CD14-positive monocyte (primary cell): ENCODE measurements at regions not wholly inside any gene's neighbourhood (a gene's known extent, or its start where the extent isn't known, plus 50 kb on each side); places are given as distances from the start of the nearest gene placed in this dataset.

ENCODE experiments used
- DNase-seq, 3 donors: peaks; one replicate each; pipeline ENCODE4 v3.0.0-alpha.2; 2011 to 2022
- H2AFZ ChIP-seq: 2 replicates; pipeline ENCODE4 v1.6.0; 2012; ENCODE audit warnings: mild to moderate bottlenecking, low read depth, low read length, inconsistent platforms; ENCODE audit not compliant: insufficient read depth, poor library complexity, severe bottlenecking
- H3K27ac ChIP-seq, 2 donors: 1 replicate in 1 of 2; 2 replicates in 1 of 2; pipeline ENCODE4 v1.5.1; 2012 to 2013; ENCODE audit warnings: low read length in 2 of 2, control low read depth in 1 of 2, inconsistent platforms in 1 of 2, low read depth in 1 of 2, mild to moderate bottlenecking in 1 of 2
- H3K27me3 ChIP-seq, 2 donors: one replicate each; pipeline versions ENCODE4 v1.6.0 to v1.6.1; 2011 to 2013; ENCODE audit warnings: low read length in 2 of 2; ENCODE audit not compliant: control insufficient read depth in 2 of 2, insufficient read depth in 2 of 2
- H3K36me3 ChIP-seq, 2 donors: replicated peaks in 1 of 2; 1 replicate in 1 of 2; 2 replicates in 1 of 2; pipeline versions ENCODE4 v1.5.1 to v1.6.1; 2012 to 2013; ENCODE audit warnings: low read length in 2 of 2, control low read depth in 1 of 2, inconsistent platforms in 1 of 2, mild to moderate bottlenecking in 1 of 2; ENCODE audit not compliant: insufficient read depth in 2 of 2, control insufficient read depth in 1 of 2
- H3K4me1 ChIP-seq, 2 donors: 1 replicate in 1 of 2; 2 replicates in 1 of 2; pipeline versions ENCODE4 v1.5.1 to v1.6.1; 2012 to 2013; ENCODE audit warnings: low read length in 2 of 2, control low read depth in 1 of 2, inconsistent platforms in 1 of 2, mild to moderate bottlenecking in 1 of 2, moderate library complexity in 1 of 2; ENCODE audit not compliant: insufficient read depth in 2 of 2, control insufficient read depth in 1 of 2
- H3K4me2 ChIP-seq: replicated peaks from 2 replicates; pipeline ENCODE3; 2012; ENCODE audit warnings: low read length, moderate library complexity, mild to moderate bottlenecking; ENCODE audit not compliant: poor library complexity, severe bottlenecking; ENCODE audit errors: extremely low read depth
- H3K4me3 ChIP-seq, 3 experiments: fragments of 200-600 bp in 1 of 3; sonication (generic) in 1 of 3; replicated peaks in 1 of 3; 1 replicate in 2 of 3; 2 replicates in 1 of 3; pipeline ENCODE4 v1.5.1; 2011 to 2013; ENCODE audit warnings: low read length in 3 of 3, mild to moderate bottlenecking in 3 of 3, control low read depth in 2 of 3, low read depth in 2 of 3, inconsistent platforms in 1 of 3, moderate library complexity in 1 of 3
- H3K79me2 ChIP-seq: 2 replicates; pipeline ENCODE4 v1.6.0; 2012; ENCODE audit warnings: mild to moderate bottlenecking, control low read depth, inconsistent platforms, low read length, moderate library complexity; ENCODE audit not compliant: insufficient read depth
- H3K9ac ChIP-seq: 2 replicates; pipeline ENCODE4 v1.6.0; 2017; ENCODE audit warnings: low read length, mild to moderate bottlenecking; ENCODE audit not compliant: insufficient read depth, poor library complexity, severe bottlenecking
- H3K9me3 ChIP-seq, 2 donors: replicated peaks in 1 of 2; 1 replicate in 1 of 2; 2 replicates in 1 of 2; pipeline versions ENCODE4 v1.5.1 to v1.6.1; 2012 to 2013; ENCODE audit warnings: low read length in 2 of 2, control low read depth in 1 of 2; ENCODE audit not compliant: control insufficient read depth in 1 of 2, insufficient read depth in 1 of 2
- H4K20me1 ChIP-seq: 2 replicates; pipeline ENCODE4 v1.6.0; 2012; ENCODE audit warnings: mild to moderate bottlenecking, low read length, control low read depth, moderate library complexity; ENCODE audit not compliant: insufficient read depth
- H3K27ac Mint-ChIP-seq, 7 donors: one replicate each; pipeline ENCODE4 v1.8.0; 2020; ENCODE audit warnings: mild to moderate bottlenecking in 7 of 7, mixed read lengths in 7 of 7, moderate library complexity in 6 of 7, inconsistent platforms in 2 of 7
- H3K27me3 Mint-ChIP-seq, 3 donors: one replicate each; pipeline ENCODE4 v1.8.0; 2021 to 2022; ENCODE audit warnings: low read depth in 3 of 3, mild to moderate bottlenecking in 3 of 3, mixed read lengths in 3 of 3, moderate library complexity in 3 of 3, inconsistent platforms in 1 of 3
- H3K36me3 Mint-ChIP-seq, 2 donors: one replicate each; pipeline ENCODE4 v1.8.0; 2020; ENCODE audit warnings: mixed read lengths in 2 of 2, inconsistent platforms in 1 of 2, mild to moderate bottlenecking in 1 of 2
- H3K4me1 Mint-ChIP-seq: one replicate; pipeline ENCODE4 v1.8.0; 2020; ENCODE audit warnings: mild to moderate bottlenecking, mixed read lengths
- H3K4me3 Mint-ChIP-seq, 2 donors: one replicate each; pipeline ENCODE4 v1.8.0; 2020; ENCODE audit warnings: mild to moderate bottlenecking in 2 of 2, mixed read lengths in 2 of 2, moderate library complexity in 1 of 2
- H3K9me3 Mint-ChIP-seq, 7 donors: one replicate each; pipeline ENCODE4 v1.8.0; 2020 to 2022; ENCODE audit warnings: mixed read lengths in 7 of 7, mild to moderate bottlenecking in 6 of 7, moderate library complexity in 6 of 7, inconsistent platforms in 2 of 7
- CTCF ChIP-seq: fragments of 200-600 bp; IDR thresholded peaks from one replicate; pipeline ENCODE4 v1.8.0; 2022; ENCODE audit warnings: antibody characterized with exemption, mild to moderate bottlenecking
- WGBS: methylation state at CpG from one replicate; pipeline ENCODE4 v1.1.5; 2013; ENCODE audit warnings: missing lambda C conversion rate; ENCODE audit not compliant: insufficient coverage; 5-methylcytosine and 5-hydroxymethylcytosine counted together
- intact Hi-C, 2 donors: fragments of 100-400 bp; cut with micrococcal nuclease; formaldehyde crosslinking; loops; one replicate each; pipeline versions ENCODE4 v1.15.0 to v1.15.1; 2023

DNA sequence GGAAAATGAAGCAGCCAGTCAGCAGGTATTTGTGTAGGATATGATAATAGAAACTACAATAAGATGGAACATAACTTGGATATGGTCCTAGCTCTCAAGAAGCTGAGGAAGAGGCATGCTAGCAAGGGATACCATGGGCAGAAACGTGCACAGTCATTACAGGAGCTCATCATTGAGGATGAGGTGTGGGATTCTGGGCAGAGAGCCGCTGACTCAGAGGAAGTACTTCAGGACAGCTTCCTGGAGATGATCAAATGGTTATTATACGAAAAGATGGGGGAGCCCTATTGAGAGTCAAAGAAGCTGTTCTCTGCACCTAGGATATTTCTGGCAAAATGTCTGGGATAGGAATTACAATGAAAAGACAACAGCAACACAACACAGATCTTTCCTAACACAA is 116.0 kb upstream of the PDE5A start:
- H3K79me2 ChIP-seq, result no peaks in the 10 kb centered on the region
- TF ChIP-seq CTCF, result no peak
- no peak for DNase-seq
- peaks cover 0 to 1% (median 0%) of the 10 kb centered on the region in 3 donors for H3K27me3 Mint-ChIP-seq
- H3K9me3 ChIP-seq, result no peaks in the 10 kb centered on the region
- H3K27me3 ChIP-seq, result no peaks in the 10 kb centered on the region
- no peaks in the 10 kb centered on the region for H3K36me3 ChIP-seq
- H3K9me3 Mint-ChIP-seq, result peaks cover 0 to 3% (median 0%) of the 10 kb centered on the region in 7 donors
- H3K4me3 Mint-ChIP-seq, result no peak overlapping the region
- no peak overlapping the region for H3K4me2 ChIP-seq
- no peak overlapping the region for H3K27ac Mint-ChIP-seq
- H3K4me1 ChIP-seq, result no peaks in the 10 kb centered on the region
- H3K4me1 Mint-ChIP-seq, result no peaks in the 10 kb centered on the region
- no peak overlapping the region for H3K4me3 ChIP-seq
- no peaks in the 10 kb centered on the region for H4K20me1 ChIP-seq
- no peaks in the 10 kb centered on the region for H3K36me3 Mint-ChIP-seq
- 47% methylated on average over 2 of the region's 3 CpGs for WGBS
- H2AFZ ChIP-seq, result no peak overlapping the region
- H3K27ac ChIP-seq, result no peak overlapping the region
- H3K9ac ChIP-seq, result no peak overlapping the region
- intact Hi-C loops, result no loop called here

DNA sequence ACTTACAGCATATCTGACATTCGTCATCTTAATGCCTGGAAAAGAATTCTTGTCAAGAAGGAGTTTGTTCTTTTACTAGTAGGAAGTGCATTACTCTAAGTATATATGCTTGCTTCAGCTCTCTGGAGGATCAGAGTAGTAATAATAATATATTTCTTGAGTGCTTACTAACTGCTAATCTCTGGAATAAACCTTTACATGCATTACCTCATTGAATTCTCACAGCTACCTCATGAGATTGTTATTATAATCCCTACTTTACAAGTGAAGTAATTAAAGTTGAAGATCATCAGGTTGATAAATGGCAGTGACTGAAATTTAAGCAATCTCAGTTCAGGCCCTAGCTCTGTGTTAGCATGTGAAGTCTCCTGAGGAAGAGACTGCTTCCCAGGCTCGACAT is 115.0 kb upstream of the PDE5A start:
- Histone ChIP-seq H3K9me3 (no peaks in the 10 kb centered on the region), H3K27me3 (no peaks in the 10 kb centered on the region), H3K27ac (no peak overlapping the region), H3K4me1 (no peaks in the 10 kb centered on the region), H3K36me3 (no peaks in the 10 kb centered on the region), H3K4me2 (no peak overlapping the region), H2AFZ (no peak overlapping the region), H3K79me2 (no peaks in the 10 kb centered on the region), H3K4me3 (no peak overlapping the region), H3K9ac (no peak overlapping the region), H4K20me1 (no peaks in the 10 kb centered on the region)
- H3K4me3 Mint-ChIP-seq, result no peak overlapping the region
- 83% methylated on average over 1 of the region's 2 CpGs for WGBS
- no peak for TF ChIP-seq CTCF
- H3K36me3 Mint-ChIP-seq, result no peaks in the 10 kb centered on the region
- peaks cover 0 to 3% (median 0%) of the 10 kb centered on the region in 7 donors for H3K9me3 Mint-ChIP-seq
- no peak overlapping the region for H3K27ac Mint-ChIP-seq
- H3K27me3 Mint-ChIP-seq, result peaks cover 0 to 1% (median 0%) of the 10 kb centered on the region in 3 donors
- no peak for DNase-seq
- intact Hi-C loops, result no loop called here
- no peaks in the 10 kb centered on the region for H3K4me1 Mint-ChIP-seq
